ENCODE measurements at regions not wholly inside any gene's neighbourhood (a gene's known extent, or its start where the extent isn't known, plus 50 kb on each side); places are given as distances from the start of the nearest gene placed in this dataset.

DNA sequence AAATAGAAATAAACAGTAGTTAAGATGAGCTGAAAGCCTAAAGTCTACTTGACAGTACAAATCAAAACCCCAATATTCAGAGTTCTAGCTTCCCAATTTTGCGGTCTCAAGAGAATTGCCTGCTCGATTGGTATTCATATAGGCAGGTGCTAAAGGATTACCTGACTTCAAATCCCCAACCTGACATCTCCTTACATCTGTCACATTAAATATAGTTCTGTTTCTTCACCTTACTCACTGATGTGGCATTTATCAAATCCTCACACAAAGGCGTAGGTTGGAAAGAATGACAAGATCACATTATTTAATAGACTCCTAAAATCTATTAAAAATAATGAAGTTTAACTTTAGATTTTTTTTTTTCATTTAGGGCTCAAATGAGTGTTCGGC, 72.8 kb upstream of the ANKH start:
- H3K27ac ChIP-seq: no peak overlapping the region
- no peaks in the 10 kb centered on the region for H3K36me3 ChIP-seq
- H3K9me3 ChIP-seq: no peaks in the 10 kb centered on the region
- TF ChIP-seq CTCF (IDR thresholded peaks at IDR 0.05): no peak
- peaks cover 10% of the 10 kb centered on the region for H3K27me3 ChIP-seq
- H3K4me3 ChIP-seq (ENCODE audit: low read depth in 1 of 2, low read length in 1 of 2): no peak overlapping the region
- H3K4me1 ChIP-seq (ENCODE audit: control insufficient read depth in 1 of 2, insufficient read depth in 1 of 2, low read depth in 1 of 2, low read length in 1 of 2): no peaks in the 10 kb centered on the region

DNA sequence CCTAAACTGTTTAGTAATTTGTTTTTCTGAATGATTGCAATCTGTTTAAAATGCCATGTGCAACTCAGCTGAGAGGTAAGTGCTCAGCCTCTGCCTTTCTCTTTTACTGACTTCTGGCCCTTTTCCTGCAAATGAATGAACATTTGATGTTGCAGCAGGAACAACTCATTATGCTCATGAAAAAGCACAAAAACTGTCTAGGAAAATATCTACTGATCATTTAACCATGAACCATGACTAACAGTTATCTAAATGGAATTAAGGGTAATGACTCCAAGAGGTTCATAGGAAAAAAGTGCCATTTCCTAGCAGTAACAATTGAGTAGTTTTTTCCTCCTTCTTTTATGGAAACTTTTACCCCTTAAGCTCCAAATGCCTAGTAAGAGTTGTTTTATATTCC, 70.6 kb upstream of the ANKH start:
- Histone ChIP-seq H3K4me3 (ENCODE audit: low read depth in 1 of 2, low read length in 1 of 2) (no peak overlapping the region), H3K4me1 (ENCODE audit: control insufficient read depth in 1 of 2, insufficient read depth in 1 of 2, low read depth in 1 of 2, low read length in 1 of 2) (no peaks in the 10 kb centered on the region), H3K27ac (no peak overlapping the region), H3K27me3 (peaks cover 10% of the 10 kb centered on the region), H3K9me3 (no peaks in the 10 kb centered on the region), H3K36me3 (no peaks in the 10 kb centered on the region)
- TF ChIP-seq CTCF (IDR thresholded peaks at IDR 0.05): no peak

GRCh38 chr5:14937254-14937653, 65.7 kb upstream of the ANKH start:
- Histone ChIP-seq H3K27me3 (no peaks in the 10 kb centered on the region), H3K27ac (no peak overlapping the region), H3K4me1 (ENCODE audit: control insufficient read depth in 1 of 2, insufficient read depth in 1 of 2, low read depth in 1 of 2, low read length in 1 of 2) (no peaks in the 10 kb centered on the region), H3K9me3 (no peaks in the 10 kb centered on the region), H3K4me3 (ENCODE audit: low read depth in 1 of 2, low read length in 1 of 2) (no peak overlapping the region), H3K36me3 (no peaks in the 10 kb centered on the region)
- TF ChIP-seq CTCF (IDR thresholded peaks at IDR 0.05): no peak

- no peaks in the 10 kb centered on the region for H3K9me3 ChIP-seq
- no peak for TF ChIP-seq CTCF (IDR thresholded peaks at IDR 0.05)
- H3K36me3 ChIP-seq: no peaks in the 10 kb centered on the region
- H3K27me3 ChIP-seq: no peaks in the 10 kb centered on the region
- no peaks in the 10 kb centered on the region for H3K4me1 ChIP-seq (ENCODE audit: control insufficient read depth in 1 of 2, insufficient read depth in 1 of 2, low read depth in 1 of 2, low read length in 1 of 2)
- no peak overlapping the region for H3K4me3 ChIP-seq (ENCODE audit: low read depth in 1 of 2, low read length in 1 of 2)
- H3K27ac ChIP-seq: no peak overlapping the region
Measured at GRCh38 chr5:14936588-14936987, 65.0 kb upstream of the ANKH start.

DNA sequence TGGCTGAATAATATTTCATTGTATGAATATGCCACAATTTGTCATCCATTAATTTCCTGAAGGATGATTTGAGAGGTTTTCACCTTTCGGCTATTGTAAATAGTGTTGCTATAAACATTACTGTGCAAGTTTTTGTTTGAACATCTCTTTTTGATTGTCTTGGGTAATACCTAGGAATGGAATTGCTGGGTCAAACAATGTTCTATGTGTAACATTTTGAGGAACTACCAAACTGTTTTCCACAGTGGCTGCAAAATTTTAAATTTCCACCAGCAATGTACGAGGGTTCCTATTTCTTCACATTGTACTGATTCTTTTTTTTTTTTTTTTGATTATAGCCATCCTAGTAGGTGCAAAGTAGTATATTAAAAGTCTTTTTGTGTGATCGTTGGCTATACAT, 63.8 kb upstream of the ANKH start:
- H3K36me3 ChIP-seq: no peaks in the 10 kb centered on the region
- no peaks in the 10 kb centered on the region for H3K9me3 ChIP-seq
- no peaks in the 10 kb centered on the region for H3K27me3 ChIP-seq
- no peaks in the 10 kb centered on the region for H3K4me1 ChIP-seq (ENCODE audit: control insufficient read depth in 1 of 2, insufficient read depth in 1 of 2, low read depth in 1 of 2, low read length in 1 of 2)
- no peak for TF ChIP-seq CTCF (IDR thresholded peaks at IDR 0.05)
- no peak overlapping the region for H3K27ac ChIP-seq
- no peak overlapping the region for H3K4me3 ChIP-seq (ENCODE audit: low read depth in 1 of 2, low read length in 1 of 2)

DNA sequence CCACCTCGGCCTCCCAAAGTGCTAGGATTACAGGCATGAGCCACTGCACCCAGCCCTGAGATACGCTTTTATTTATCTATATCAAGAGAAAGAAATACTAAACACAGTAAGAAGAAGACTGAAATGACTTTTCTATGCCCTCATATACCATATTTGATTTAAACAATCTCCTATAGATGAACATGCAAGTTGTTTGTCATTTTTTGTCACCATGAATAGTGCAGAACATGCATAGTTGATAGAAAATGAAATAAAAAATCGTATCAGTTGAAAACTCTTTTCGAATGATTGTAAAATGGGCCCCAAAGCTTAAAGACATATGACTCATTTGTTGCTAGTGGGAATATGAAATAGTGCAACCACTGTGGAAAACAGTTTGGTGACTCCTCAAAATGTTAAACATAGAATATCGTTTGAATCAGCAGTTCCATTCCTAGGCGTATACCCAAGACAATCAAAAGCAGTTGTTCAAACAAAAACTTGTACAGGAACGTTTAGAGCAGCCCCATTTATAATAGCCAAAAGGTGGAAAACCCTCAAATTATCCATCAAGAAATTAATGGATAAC, 61.4 kb upstream of the ANKH start:
- Histone ChIP-seq H3K4me3 (ENCODE audit: low read depth in 1 of 2, low read length in 1 of 2) (no peak overlapping the region), H3K27ac (no peak overlapping the region), H3K27me3 (no peaks in the 10 kb centered on the region), H3K36me3 (no peaks in the 10 kb centered on the region), H3K4me1 (ENCODE audit: control insufficient read depth in 1 of 2, insufficient read depth in 1 of 2, low read depth in 1 of 2, low read length in 1 of 2) (no peaks in the 10 kb centered on the region), H3K9me3 (no peaks in the 10 kb centered on the region)
- TF ChIP-seq CTCF (IDR thresholded peaks at IDR 0.05): no peak

Data from neutrophil (primary cell).